ENCODE measurements at regions not wholly inside any gene's neighbourhood (a gene's known extent, or its start where the extent isn't known, plus 50 kb on each side); places are given as distances from the start of the nearest gene placed in this dataset.

DNA sequence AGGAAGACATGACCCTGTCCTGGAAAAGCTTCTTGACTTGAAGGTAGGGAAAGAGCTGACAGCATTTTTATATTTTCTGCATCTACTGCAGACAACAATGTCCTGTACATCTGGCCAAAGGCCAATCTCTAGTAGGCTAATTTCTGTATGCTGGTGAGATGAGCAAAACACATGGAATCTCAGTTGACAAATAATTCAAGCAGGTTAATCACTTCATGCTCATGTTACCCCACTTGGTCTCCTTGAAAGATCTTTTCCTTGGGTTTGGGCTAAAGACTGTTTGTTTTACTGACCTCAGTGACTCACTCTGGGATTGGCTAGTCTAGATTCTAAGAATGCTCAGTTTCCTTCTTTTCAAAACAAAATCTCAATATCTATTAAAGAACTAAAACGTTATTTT, 298.8 kb downstream of the LMO7 start:
- Mint-ChIP-seq H3K27ac (no peak overlapping the region), H3K4me3 (no peak overlapping the region), H3K27me3 (ENCODE audit: low read depth) (no peaks in the 10 kb centered on the region), H3K4me1 (peaks cover 3% of the 10 kb centered on the region in 2 experiments; a peak in 1 of 4 replicates), H3K36me3 (ENCODE audit: insufficient read depth in 1 of 3, low read depth in 3 of 3) (no peaks in the 10 kb centered on the region), H3K9me3 (no peaks in the 10 kb centered on the region; a peak in 1 of 5 replicates)
- Histone ChIP-seq H2AK5ac (ENCODE audit: insufficient read length, low read length) (no peak overlapping the region), H2BK120ac (ENCODE audit: low read depth, low read length, poor library complexity, severe bottlenecking) (no peak overlapping the region), H3K18ac (ENCODE audit: insufficient read length, low read depth, low read length) (no peak overlapping the region), H4K5ac (ENCODE audit: insufficient read length, low read depth, low read length) (no peak overlapping the region), H3K4me2 (ENCODE audit: insufficient read depth, insufficient read length, low read length) (no peak overlapping the region), H3K9ac (ENCODE audit: extremely low read depth, insufficient read length, low read length) (no peak overlapping the region), H2BK15ac (ENCODE audit: low read depth, low read length) (no peak overlapping the region), H3T11ph (ENCODE audit: low read length) (no peak overlapping the region), H3K27ac (ENCODE audit: insufficient read length, low read depth, low read length) (no peak overlapping the region), H2BK5ac (ENCODE audit: insufficient read length, low read length) (no peak overlapping the region), H3K79me1 (ENCODE audit: insufficient read depth, low read depth, low read length, poor library complexity, severe bottlenecking) (no peaks in the 10 kb centered on the region), H2BK12ac (ENCODE audit: insufficient read length, low read depth, low read length) (no peak overlapping the region), H4K8ac (replicated peaks; ENCODE audit: insufficient read length, low read depth, low read length) (no peak overlapping the region), H3K23ac (ENCODE audit: insufficient read length, low read depth, low read length) (no peak overlapping the region), H3K27me3 (ENCODE audit: insufficient read depth, low read length) (no peaks in the 10 kb centered on the region), H3K4ac (ENCODE audit: low read depth, low read length) (no peak overlapping the region), H3K56ac (ENCODE audit: insufficient read length, low read depth, low read length) (no peak overlapping the region), H2BK20ac (ENCODE audit: low read depth, low read length, poor library complexity, severe bottlenecking) (no peak overlapping the region), H3K9me3 (ENCODE audit: control insufficient read depth, low read depth, low read length) (no peaks in the 10 kb centered on the region), H4K91ac (ENCODE audit: insufficient read length, low read depth, low read length) (no peak overlapping the region), H3K23me2 (ENCODE audit: insufficient read length, low read depth, low read length, poor library complexity, severe bottlenecking) (no peaks in the 10 kb centered on the region), H3K79me2 (ENCODE audit: insufficient read depth, low read length) (no peaks in the 10 kb centered on the region), H2AFZ (ENCODE audit: low read length) (no peak overlapping the region), H3K14ac (ENCODE audit: insufficient read depth, low read length) (no peak overlapping the region), H3K4me1 (ENCODE audit: insufficient read depth, low read length) (no peaks in the 10 kb centered on the region), H4K20me1 (ENCODE audit: control insufficient read depth, insufficient read depth, insufficient read length) (no peaks in the 10 kb centered on the region)
- TF ChIP-seq, protein P1, sequence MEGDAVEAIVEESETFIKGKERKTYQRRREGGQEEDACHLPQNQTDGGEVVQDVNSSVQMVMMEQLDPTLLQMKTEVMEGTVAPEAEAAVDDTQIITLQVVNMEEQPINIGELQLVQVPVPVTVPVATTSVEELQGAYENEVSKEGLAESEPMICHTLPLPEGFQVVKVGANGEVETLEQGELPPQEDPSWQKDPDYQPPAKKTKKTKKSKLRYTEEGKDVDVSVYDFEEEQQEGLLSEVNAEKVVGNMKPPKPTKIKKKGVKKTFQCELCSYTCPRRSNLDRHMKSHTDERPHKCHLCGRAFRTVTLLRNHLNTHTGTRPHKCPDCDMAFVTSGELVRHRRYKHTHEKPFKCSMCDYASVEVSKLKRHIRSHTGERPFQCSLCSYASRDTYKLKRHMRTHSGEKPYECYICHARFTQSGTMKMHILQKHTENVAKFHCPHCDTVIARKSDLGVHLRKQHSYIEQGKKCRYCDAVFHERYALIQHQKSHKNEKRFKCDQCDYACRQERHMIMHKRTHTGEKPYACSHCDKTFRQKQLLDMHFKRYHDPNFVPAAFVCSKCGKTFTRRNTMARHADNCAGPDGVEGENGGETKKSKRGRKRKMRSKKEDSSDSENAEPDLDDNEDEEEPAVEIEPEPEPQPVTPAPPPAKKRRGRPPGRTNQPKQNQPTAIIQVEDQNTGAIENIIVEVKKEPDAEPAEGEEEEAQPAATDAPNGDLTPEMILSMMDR (conservative IDR thresholded peaks at IDR 0.05): no peak
- no CpG with 5 or more reads among the region's 1 CpG for WGBS (ENCODE audit: extremely low coverage, insufficient read length, low lambda C conversion rate)
- no peak for DNase-seq
